Stimulated activated CD4-positive, alpha-beta T cell treated with anti-CD3 and anti-CD28 coated beads, Interleukin-15, amount 100 ng/mL, for 24 hours (primary cell): ENCODE measurements at regions not wholly inside any gene's neighbourhood (a gene's known extent, or its start where the extent isn't known, plus 50 kb on each side); places are given as distances from the start of the nearest gene placed in this dataset.
"Not testable (repeated sequence)": the region's sequence is repeated elsewhere in the genome, so short reads cannot be mapped to it uniquely, and the experiment has no call there.

Source experiments
- DNase-seq: peaks from one replicate; pipeline ENCODE4 v3.0.0-alpha.2; 2020

DNA sequence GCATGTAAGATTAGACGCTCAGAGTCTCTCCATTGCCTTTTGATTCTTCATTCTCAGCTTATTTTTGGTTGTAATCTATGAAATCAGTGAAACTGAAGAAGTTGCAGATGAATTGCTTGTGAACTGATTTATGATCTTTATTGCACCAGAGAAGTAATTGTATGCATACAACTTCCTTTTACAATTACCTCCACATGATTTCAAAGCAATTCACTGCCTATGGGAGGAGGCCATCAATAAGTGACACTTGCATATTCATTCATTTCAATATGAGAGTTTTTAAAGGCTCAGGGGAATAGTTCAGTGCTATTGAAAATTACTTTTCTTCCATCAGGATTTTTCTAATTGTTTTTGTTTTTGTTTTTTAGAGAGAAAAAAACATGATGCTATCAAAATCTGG, 222.3 kb downstream of the NKX6-1 start:
- no peak for DNase-seq

DNA sequence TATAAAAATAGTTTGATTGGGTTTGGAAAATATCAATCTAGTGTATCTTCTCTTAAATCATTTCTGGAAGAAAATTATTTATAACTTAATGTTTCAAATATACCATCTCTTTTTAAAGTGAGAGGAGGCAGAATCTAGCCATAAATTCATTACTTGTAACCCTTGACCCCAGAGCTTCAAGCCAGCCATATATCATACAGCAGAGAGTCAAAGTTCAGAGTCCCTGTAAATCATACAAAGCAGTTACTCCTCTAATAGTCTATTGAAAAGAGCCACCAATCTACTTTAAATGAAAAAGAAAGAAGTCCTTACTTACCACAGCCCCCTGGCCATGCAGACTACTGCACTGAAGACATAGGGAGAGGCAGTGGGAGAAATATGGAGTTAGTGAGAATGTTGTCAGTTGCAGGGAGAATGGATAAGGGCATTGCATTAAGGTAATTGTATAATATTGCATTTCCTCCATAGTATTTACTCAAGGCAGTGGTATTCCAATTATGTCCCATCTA, 229.5 kb downstream of the NKX6-1 start:
- DNase-seq: no peak

DNA sequence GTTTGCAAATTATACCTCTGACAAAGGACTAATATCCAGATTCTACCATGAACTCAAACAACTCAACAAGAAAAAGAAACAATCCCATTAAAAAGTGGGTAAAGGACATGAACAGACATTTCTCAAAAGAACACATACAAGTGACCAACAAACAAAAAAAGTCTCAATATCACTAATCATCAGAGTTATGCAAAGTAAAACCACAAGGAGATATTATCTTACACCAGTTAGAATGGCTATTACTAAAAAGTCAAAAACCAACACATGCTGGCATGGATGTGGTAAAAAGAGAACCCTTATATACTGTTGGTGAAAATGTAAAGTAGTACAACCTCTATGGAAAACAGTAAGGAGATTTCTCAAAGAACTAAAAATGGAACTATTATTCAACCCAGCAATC, 234.4 kb downstream of the NKX6-1 start:
- no peak for DNase-seq

DNA sequence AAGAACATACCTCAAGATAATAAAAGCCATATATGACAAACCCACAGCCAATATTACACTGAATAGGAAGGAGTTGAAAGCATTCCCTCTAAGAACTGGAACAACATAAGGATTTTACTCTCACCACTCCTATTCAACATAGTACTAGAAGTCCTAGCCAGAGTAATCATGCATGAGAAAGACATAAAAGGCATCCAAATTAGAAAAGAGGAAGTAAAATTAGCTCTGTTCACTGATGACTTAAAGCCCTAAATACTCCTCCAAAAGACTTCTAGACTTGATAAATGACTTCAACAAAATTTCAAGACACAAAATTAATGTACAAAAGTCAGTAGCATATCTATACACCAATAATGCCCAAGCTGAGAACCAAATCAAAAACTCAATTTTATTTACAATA, 235.7 kb downstream of the NKX6-1 start:
- no peak for DNase-seq

DNA sequence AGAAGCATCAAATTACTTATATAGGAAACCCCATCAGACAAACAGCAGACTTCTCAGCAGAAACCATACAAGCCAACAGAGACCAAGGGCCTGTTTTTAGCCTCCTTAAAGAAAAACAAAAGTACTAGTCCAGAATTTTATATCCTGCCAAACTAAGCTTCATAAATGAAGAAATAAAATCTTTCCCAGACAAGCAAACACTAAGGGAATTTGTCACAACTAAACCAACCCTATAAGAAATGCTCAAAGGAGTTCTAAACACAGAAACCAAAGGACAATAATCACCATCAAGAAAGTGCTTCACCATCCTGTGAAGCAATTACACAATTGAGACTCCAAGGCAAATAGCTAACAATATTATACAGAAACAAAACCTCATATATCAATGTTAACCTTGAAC, 238.6 kb downstream of the NKX6-1 start:
- DNase-seq: no peak

DNA sequence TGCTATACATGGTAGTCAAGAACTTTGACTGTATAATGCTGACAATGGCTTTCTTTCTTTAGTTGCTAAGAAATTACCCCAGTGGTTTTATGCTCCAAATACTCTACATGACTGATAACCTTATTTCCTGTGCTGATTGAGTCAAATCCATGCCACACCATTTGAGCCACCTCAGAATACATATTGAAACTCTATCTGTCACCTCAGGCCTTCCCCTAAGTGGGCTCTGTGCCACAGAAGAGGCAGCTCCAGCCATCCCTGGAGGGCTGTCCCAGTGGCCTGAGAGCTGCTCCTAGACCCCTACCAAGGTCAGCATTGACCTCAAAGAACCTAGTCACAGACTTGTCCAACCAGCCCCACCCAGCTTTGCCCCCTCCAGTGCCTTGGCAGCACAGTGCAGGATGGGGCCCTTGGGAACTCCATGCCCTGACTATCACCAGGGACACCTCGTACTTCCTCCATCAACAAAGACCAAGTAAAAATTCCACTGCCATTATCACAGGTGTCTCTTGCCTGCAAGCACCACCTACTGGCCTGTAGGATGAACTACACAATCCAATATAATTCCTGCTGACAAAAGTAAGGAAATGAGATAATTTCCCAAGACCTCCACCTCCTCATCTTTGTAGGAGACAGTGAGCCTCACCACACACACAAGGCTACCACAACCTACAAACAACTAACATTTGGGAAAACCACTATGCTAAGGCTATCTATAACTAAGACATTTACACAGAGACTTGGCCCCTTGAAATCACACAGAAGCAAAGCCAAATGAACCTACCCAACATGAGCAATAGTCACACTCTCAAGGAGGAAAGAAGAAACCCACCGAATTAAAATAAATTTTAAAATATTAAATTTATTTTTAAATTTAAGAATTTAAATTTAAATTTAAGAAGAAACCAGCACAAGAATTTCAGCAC, 239.9 kb downstream of the NKX6-1 start:
- no peak for DNase-seq

DNA sequence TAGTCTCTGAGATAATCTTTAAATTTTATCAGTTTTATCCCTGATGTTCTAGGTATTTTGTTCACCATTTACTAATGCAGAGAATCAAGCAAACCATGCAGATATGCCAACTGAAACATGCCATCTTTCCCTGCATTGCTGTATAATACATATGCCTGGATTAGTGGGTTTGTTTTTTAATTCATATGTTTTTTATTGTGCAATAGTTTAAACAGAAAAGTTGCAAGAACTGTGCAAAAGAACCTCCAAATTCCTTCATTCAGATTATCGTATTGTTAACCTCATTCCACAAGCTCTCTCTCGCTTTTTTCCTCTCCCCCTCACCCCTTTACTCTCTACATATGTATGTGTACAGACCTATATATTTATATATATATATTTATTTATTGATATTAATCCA, 244.6 kb downstream of the NKX6-1 start:
- no peak for DNase-seq

DNA sequence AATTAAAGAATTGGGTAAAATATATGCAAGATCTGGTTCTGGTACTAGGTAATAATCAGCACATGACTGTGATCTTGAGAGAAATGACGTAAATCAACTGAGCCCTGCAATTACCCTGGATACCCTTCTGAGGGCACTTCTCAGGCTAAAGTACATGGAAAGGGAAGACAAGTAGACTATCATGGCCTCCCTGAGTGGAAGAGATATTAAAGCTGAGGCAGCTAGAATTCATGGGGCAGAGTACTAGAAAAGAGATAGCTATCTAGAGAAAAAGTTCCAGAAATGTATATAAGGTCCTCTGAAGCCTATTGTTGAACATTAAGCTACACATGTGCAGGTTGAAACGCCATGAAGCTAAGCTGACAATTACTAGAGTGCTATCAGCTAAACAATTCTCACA, 249.6 kb downstream of the NKX6-1 start:
- DNase-seq: no peak

DNA sequence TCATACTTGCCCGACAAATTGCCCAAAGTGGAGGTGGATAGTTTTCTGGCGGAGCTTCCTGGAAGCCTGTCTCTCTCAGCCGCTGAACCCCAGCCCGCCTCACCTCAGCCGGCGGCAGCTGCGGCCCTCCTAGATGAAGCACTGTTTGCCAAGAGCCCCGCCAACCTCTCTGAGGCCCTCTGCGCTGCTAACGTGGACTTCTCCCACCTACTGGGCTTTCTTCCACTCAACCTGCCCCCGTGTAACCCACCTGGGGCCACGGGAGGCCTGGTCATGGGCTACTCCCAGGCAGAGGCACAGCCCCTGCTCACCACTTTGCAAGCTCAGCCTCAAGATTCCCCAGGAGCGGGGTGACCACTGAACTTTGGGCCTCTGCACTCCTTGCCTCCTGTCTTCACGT, 254.1 kb downstream of the NKX6-1 start:
- not testable (repeated sequence) for DNase-seq

DNA sequence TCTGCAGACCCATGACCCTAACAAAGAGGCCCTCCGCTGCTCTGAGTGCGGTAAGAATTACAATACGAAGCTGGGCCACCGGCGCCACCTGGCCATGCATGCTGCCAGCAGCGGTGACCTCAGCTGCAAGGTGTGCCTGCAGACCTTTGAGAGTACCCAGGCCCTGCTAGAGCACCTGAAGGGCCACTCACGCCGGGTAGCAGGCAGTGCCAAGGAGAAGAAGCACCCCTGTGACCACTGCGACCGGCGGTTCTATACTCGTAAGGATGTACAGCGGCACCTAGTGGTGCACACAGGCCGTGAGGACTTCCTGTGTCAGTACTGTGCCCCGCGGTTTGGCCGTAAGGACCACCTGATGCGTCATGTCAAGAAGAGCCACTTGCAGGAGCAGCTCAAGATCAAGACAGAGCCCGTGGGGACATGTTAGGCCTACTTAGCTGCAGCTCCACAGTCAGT, 254.7 kb downstream of the NKX6-1 start:
- not testable (repeated sequence) for DNase-seq

DNA sequence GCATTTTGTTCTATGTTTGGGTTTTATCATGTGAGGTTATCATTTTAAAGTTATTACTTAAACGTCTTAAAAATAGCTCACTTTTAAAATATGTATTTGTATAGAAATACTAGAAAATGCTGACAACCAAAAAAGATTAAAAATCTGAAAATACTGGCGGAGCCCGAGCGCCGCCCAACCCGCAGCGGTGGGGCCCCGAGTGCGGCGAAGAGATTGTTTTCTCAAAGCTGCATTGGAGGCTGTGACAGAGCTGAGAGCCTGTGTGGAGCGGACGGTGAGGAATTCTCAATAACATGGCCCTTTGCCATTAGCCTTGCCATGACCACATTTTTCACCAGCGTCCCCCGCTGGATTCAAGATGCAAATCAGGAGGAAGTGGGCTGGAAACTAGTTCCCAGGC, 255.4 kb downstream of the NKX6-1 start:
- no peak for DNase-seq

DNA sequence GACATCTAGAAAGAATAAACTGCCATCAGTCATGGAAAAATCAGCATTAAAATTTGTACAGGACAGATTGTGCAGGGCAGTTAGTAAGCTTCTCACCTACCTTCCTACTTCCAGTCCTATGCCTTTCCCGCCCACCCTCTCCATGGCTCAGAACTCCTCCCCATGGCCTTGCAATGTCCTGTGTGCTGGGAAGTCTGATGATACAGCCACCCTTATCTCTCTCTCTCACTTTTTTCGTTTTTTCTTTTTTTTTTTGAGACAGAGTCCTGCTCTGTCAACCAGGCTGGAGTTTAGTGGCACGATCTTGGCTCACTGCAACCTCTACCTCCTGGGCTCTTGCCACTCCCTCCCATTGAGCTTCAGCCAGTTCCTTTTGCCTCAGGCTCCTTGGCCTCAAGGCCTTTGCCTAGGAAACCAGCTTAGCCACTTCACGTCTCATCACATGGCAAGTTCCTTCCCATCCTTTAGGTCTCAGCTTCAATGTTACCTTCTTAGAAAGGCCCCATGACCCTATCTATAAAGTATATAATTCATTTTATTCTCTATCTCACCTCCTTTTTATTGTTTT, 259.7 kb downstream of the NKX6-1 start:
- DNase-seq: no peak

DNA sequence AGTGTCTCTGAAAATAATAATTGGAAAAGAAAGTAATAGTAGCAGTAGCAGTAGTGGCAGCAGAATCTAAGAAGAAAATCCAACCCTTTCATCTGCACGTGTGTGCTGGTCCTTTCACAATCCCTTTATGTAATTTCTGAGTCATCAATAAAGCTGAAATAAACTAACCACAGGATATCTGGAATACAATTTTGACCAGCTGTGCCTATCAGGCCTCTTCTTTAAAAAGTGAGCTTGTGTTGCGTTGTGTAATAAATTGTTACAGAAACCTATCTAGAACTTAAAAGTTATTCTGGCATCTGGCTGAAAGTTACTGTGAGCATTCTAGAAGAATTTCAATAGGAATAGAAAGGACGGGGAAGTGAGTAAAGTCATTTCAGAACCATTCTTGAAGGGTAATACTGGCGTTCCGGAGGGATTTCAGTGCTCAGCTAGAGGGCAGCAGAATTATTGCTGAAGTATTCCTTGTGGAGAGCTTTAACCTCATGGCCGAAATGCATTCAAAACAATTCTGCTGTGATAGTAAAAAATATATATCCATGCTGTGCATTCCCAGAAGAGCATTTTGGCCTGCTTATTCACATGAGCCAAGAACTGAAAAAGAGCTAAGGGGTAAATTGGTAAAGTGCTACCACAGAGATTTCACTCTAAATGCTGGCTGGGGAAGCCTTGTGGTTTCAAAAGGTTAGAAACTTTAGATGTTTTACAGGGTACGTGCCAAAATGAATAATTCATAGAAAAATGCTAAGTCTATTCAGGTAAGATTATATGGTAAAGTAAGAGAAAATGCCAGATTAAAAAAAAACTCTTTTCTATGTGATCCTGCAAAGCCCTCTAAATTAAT, 260.6 kb downstream of the NKX6-1 start:
- DNase-seq: no peak

DNA sequence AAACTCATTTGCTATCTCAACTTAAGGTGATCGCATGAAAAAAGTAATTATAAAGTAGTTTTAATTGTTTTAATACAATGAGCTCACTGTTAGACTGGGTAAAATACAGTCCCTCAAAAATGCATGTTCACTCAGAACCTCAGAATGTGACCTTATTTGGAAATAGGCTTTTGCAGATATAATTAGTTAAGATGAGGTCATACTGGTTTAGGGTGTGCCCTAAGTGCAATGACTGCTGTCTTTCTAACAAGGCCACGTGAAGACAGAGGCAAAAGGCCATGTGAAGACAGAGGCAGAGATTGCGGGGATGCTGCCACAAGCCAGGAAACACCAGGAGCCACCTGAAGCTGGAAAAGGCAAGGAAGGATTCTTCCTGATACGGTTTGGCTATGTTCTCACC, 262.1 kb downstream of the NKX6-1 start:
- DNase-seq: no peak

DNA sequence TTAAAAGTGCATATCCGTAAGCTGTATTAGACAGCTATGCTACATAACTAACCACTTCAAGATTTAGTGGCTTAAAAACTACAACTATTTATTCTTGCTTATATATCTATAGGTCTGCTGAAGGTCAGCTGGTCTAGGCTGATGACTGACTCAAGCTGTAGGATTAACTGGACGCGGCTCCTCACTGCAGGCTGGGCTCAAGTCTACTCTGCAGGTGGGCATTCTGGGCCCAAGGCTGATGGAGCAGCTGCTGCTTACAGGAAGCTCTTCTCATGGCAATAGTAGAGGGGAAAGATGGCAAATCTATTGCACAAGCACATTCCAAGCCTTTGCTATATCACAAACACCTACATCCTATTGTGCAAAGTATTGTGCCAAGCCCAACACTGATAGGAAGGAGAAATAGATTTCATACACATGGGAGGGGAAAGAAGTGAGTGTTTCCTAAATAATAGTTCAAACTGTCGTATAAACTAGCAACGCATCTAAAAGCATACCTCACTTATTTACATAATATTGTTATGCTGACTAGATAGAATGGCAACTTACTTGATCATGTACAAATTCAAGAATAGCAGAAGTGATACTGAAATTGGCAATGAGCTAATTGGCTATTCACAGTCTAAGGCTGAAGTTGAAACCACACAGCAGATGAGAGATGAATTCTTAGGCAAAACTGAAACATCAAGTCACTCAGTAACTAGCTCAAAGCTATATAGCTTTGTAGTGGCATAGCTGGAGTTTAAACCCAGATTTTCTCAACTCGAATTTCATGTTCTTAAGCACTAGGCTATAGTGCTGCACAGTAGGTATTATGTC, 263.8 kb downstream of the NKX6-1 start:
- no peak for DNase-seq

DNA sequence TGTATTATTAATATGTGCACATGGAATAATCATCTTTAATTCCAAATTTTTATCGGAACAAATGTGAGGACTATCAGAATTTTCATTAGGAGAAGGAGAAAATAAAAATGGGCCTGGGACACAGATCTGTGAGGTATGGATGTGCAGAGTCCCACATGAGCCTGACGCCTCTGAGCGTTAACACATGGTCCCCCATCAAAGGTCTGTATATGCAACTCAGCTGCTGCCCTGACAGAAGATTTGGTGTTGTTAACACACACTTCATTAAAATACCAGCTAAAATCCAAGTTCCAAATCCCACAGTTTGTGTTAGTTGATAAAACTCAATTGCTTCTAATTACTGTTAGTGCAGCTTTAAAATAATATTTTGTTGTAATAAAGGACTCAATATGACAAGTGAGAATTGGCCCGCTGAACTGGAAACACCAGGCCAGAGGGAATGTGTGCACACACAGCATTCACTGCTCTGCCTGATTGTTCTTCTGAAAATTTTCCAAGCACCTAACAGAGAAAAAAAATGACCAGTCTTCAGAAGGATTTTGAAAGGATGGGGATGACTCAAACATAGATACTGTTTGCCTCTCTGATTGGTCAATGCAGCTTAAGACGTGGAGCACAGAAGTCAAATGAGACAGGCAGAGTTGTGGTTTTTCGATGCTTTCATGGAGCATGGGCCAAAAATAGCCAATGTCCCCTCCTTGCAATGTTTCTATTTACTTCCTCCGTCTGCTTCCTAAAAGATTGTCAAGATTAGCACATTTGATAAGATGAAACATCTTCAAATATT, 266.6 kb downstream of the NKX6-1 start:
- DNase-seq: no peak

DNA sequence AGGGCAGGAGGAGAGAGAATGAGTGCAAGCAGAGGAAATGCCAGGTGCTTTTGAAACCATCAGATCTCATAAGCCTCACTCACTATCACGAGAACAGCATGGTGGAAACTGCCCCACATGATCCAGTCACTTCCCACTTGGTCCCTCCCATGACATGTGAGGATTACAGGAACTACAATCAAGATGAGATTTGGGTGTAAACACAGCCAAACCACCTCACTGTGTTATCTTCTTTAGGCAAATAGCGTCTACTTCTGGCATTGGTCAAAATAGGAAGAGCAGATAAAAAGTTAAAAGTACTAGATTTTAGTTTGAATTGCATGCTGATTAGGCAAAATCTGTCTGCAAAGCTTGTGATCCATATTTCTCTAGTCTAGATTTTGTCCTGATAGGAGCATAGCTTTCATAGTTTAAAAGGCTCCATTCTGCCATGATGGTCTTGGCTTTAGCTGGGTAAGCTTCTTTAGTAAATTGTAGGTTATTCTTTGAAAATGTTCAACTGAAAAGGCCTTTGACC, 267.5 kb downstream of the NKX6-1 start:
- DNase-seq: no peak

DNA sequence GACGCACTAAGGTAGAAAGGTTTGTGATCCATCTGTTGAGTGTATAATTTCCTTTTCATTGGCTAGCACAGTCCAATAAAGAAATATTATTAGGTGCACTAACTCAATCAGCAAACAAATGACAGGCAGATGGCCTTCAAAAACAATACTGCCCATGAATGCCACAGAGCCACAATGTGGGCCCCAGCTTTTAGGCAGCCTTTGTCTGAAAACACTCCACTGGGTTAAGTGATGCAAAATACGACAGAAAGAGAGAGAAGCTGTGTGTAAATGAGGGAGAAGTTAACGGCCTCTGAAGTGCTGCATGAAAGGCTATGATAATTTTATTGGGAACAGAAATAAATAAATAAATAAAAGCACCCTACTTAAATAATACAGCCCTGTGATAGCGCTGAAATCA, 274.6 kb downstream of the NKX6-1 start:
- no peak for DNase-seq

DNA sequence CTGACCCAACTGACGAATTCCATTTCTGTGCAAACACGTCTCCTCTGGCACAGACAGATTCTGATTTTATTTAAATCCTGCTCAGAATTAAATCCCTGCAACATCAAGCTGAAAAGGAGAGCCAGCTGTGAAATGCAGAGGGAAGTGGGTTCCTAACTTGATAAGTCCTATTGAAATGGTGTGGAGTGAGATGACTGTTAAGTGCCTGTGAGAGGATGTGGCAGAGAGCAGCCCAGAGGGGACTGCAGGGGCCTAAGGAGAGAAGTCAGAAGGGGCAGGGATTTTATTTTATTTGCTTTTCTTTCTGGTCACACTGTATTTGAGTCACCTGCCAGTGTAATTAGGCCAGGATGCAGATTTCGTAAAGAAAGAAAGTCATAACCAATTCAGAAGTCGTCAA, 277.4 kb downstream of the NKX6-1 start:
- DNase-seq: no peak

DNA sequence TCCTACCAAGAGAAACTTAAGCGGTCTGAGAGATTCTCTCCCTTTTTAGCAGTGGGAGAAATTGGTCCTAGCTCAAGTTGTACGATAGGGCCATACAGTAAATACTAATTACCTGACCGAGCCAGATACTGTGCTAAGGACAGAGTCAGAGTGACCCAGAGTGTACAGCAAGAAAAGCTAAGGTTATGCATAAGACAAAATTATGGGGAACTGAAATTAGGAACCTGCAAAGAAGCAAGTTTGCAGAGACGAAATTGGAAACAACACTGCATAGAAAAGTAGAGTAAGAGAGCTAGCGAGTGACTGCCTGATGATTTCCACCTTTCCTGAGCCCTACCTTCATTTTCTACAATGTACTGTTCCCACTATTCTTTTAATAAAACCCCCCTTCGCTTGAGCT, 278.1 kb downstream of the NKX6-1 start:
- no peak for DNase-seq

DNA sequence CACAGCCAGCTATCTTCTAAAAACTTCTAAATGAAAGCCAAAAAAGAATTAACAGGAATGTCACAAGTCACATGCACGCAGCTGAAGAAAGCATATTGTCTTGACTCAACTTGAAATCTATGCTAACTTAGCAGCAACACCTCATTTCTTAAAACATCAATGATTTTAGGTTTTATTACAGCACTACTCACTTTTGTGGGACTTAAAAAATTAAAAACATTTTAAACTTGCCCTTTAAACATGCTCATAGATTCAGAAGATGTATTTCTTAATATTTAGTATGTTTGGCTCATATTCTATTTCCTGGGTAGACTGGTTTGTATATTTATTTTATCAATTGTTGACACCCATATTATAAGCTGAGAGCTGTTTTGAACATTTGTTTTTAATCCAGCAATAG, 279.4 kb downstream of the NKX6-1 start:
- DNase-seq: no peak
